ENCODE measurements at regions not wholly inside any gene's neighbourhood (a gene's known extent, or its start where the extent isn't known, plus 50 kb on each side); places are given as distances from the start of the nearest gene placed in this dataset.

DNA sequence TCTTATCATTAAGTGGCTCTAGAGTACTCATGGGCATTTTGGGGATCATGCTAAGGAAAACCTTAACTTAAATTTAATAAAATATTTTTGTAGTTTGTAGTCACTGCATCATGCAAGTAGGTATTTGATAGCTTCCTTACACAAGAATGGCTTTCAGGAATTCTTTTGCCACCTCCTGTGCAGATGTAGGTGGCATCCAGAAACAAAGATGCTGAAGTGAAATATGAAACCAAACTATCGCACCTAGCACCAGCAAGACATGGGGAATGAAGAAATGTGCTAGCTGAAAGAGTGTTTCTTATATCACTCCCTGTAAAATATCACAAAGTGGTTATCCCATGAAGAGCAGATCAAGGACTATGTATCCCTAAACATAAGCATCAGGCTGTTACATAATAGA is 924.5 kb upstream of the PRR20A start:
- Histone ChIP-seq H3K4me2 (ENCODE audit: insufficient read depth, low read length) (no peak overlapping the region), H4K20me1 (replicated peaks; ENCODE audit: control insufficient read depth, extremely low read depth, insufficient read depth, low read length) (no peaks in the 10 kb centered on the region), H3K27ac (ENCODE audit: insufficient read depth, low read depth, low read length) (no peak overlapping the region), H3K4me3 (replicated peaks in 1 of 3; ENCODE audit: insufficient read depth in 1 of 3, low read depth in 1 of 3, low read length in 3 of 3) (no peak overlapping the region), H3K36me3 (ENCODE audit: control insufficient read depth in 2 of 2, extremely low read depth in 1 of 2, insufficient read depth in 2 of 2, low read length in 2 of 2) (no peaks in the 10 kb centered on the region), H3K4me1 (ENCODE audit: control insufficient read depth, extremely low read depth, insufficient read depth, low read length) (no peaks in the 10 kb centered on the region), H3K9ac (replicated peaks; ENCODE audit: extremely low read depth, insufficient read depth, low read length) (no peak overlapping the region), H3K27me3 (ENCODE audit: control insufficient read depth in 2 of 2, insufficient read depth in 2 of 2, low read length in 2 of 2) (no peaks in the 10 kb centered on the region), H2AFZ (ENCODE audit: low read depth, low read length) (no peak overlapping the region), H3K9me3 (replicated peaks; ENCODE audit: control insufficient read depth, insufficient read depth, low read length) (peaks cover 3% of the 10 kb centered on the region), H3K79me2 (ENCODE audit: control insufficient read depth, insufficient read depth, low read length) (no peaks in the 10 kb centered on the region), H3K9me1 (replicated peaks; ENCODE audit: control insufficient read depth, extremely low read depth, insufficient read depth, low read length) (no peaks in the 10 kb centered on the region)
- CTCF ChIA-PET: no interaction called here
- dilution Hi-C loops (cut with MboI; ENCODE audit: extremely low pct_ligation_motif_present, low sequenced_read_pairs) (no loop called here), intact Hi-C loops (cut with micrococcal nuclease) (no loop called here)
- POLR2A ChIA-PET: no interaction called here
- FAIRE-seq: no peak
- BruUV-seq (replicated peaks): no TSS peak
- TF ChIP-seq MYC (IDR thresholded peaks at IDR 0.05; ENCODE audit: low read depth, low read length) (no peak), FOS (IDR thresholded peaks at IDR 0.05; ENCODE audit: borderline replicate concordance, insufficient read depth, low read length) (no peak), GATA2 (IDR thresholded peaks at IDR 0.05; ENCODE audit: insufficient read depth, insufficient read length, low read depth, low read length) (no peak), JUN (IDR thresholded peaks at IDR 0.05; ENCODE audit: borderline replicate concordance, insufficient read depth, insufficient read length, low read depth) (no peak), POLR2AphosphoS5 (IDR thresholded peaks at IDR 0.05; ENCODE audit: insufficient read depth, low read depth, low read length) (no peak), POLR2A (IDR thresholded peaks at IDR 0.05; ENCODE audit: low read depth, low read length) (no peak), EZH2 (IDR thresholded peaks at IDR 0.05; ENCODE audit: borderline replicate concordance, low read depth, low read length, severe bottlenecking) (no peak)
- TF ChIP-seq, protein P1, sequence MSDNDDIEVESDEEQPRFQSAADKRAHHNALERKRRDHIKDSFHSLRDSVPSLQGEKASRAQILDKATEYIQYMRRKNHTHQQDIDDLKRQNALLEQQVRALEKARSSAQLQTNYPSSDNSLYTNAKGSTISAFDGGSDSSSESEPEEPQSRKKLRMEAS (IDR thresholded peaks at IDR 0.05; ENCODE audit: insufficient read depth, insufficient read length): no peak
- TF ChIP-seq, protein P2, sequence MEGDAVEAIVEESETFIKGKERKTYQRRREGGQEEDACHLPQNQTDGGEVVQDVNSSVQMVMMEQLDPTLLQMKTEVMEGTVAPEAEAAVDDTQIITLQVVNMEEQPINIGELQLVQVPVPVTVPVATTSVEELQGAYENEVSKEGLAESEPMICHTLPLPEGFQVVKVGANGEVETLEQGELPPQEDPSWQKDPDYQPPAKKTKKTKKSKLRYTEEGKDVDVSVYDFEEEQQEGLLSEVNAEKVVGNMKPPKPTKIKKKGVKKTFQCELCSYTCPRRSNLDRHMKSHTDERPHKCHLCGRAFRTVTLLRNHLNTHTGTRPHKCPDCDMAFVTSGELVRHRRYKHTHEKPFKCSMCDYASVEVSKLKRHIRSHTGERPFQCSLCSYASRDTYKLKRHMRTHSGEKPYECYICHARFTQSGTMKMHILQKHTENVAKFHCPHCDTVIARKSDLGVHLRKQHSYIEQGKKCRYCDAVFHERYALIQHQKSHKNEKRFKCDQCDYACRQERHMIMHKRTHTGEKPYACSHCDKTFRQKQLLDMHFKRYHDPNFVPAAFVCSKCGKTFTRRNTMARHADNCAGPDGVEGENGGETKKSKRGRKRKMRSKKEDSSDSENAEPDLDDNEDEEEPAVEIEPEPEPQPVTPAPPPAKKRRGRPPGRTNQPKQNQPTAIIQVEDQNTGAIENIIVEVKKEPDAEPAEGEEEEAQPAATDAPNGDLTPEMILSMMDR (IDR thresholded peaks at IDR 0.05; ENCODE audit: extremely low read depth in 1 of 2, insufficient read depth in 1 of 2, low read depth in 1 of 2, low read length in 2 of 2): no peak
- no peak for DNase-seq (ENCODE audit: low read depth, low spot score)
